HG03432 (cell line): ENCODE measurements at regions not wholly inside any gene's neighbourhood (a gene's known extent, or its start where the extent isn't known, plus 50 kb on each side); places are given as distances from the start of the nearest gene placed in this dataset.

Experiments used
- ATAC-seq: cut with Tn5 transposase; IDR thresholded peaks from one replicate; pipeline ENCODE4 v1.9.1; 2021; ENCODE audit warnings: mild to moderate bottlenecking, moderate library complexity; ENCODE audit not compliant: unreplicated experiment

DNA sequence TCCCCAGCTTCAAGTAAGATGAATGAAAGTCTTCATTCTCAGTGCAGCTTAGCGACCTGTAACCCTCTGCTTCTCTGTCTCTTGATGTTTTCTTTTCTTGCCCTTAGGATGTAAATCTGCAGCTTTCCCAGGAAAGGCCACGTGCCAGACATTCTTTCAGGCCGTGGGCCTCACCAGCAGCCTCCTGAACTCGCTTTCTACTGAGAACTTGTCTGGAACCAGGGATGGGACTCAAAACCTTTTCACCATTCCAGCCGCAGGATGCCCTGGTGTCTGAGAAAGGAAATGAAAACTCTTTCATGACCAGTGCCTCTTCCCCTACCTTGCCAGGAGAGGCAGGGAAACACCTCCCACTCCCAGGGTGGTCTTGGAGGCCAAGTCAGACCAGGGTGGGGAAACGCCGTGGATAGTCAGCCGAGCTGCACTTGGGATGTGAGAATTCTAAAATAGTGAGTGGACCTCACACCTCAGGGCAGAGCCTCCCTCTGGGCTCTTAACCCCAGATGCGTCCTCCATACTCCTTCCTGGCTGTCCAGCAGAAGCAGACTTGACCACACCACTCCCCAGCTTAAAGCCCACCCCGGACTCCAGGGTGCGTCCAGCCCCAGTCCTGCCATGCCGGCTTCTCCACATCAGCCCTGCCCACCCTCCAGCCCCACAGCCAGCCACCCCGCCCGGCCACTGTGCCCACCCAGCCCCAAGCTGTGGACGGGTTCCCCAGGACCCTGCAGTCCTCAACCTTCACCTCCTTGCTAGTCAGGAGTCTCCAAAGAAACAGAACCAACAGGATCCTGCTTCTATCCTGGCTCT is 115.5 kb downstream of the TWIST2 start:
- ATAC-seq: no peak

DNA sequence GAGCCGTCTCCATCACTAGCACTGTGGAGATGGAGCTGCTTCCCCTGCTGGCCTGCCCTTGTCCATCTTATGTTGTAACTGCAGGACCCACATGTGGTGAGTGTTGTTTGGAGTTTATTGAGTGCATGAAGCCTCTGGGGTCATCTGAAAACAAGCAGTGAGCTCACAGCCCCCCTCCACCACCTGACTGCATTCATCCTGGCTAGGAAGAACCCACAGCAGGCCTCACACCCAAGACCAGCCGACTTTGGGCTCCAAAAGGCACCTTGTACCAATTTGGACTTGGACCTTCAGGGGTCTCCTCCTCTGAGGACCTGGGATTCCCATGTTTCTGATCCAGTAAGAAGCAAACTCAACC is 116.1 kb downstream of the TWIST2 start:
- no peak for ATAC-seq

DNA sequence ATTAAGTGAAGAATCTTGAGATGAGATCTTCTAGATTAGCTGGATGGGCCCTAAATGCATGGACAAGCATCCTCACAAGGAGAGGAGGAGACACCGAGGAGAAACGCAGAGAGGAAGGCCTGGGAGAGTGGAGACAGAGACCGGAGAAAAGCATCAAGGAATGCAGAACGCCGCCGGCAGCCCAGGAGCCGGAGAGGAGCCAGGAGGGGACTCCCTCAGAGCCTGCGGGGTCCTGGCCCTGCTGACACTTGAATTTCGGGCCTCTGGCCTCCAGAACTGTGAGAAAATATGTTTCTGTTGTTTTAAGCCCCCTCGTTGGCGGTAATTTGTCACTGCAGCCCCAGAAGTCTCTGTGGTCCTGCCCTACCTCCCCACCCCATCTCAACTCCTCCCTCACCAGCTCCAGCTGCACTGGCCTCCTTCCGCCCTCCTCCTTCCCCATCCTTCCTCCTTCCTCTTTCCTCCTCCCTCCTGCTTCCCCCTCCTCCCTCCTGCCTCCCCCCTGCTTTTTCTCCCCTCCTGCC is 116.7 kb downstream of the TWIST2 start:
- no peak for ATAC-seq

DNA sequence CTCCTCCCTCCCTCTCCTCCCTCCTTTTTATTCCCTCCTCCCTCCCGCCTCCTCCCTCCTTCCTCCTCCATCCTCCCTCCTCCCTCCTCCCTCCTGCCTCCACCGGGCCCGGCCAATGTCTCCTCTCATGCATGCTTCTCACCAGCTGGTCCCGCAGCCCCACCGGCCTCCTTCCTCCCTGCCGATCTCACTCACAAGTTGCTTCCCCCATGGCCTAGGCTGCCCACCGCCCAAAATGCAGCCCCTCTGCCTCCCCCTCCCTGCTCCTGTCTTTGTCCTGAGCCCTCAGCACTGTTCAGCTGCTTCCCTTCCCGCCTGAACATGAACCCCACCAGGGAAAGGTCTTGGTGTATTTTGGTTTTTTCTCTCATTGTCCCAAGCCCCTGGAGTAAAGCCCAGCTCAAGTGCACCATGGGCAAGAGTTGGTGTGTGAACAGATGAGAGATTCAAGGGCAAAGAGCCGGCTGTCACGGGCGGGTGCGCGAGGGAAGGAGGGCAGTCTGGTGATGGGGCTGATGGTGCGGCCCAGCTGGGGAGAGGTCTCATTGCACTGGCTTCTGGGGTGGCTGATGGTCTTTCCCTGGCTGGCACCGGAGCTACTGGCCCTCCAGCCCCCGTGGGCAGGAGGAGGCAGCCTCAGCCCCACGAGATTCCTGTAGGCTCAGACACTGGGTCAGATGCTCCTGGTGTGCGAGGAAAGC is 117.6 kb downstream of the TWIST2 start:
- ATAC-seq: no peak

DNA sequence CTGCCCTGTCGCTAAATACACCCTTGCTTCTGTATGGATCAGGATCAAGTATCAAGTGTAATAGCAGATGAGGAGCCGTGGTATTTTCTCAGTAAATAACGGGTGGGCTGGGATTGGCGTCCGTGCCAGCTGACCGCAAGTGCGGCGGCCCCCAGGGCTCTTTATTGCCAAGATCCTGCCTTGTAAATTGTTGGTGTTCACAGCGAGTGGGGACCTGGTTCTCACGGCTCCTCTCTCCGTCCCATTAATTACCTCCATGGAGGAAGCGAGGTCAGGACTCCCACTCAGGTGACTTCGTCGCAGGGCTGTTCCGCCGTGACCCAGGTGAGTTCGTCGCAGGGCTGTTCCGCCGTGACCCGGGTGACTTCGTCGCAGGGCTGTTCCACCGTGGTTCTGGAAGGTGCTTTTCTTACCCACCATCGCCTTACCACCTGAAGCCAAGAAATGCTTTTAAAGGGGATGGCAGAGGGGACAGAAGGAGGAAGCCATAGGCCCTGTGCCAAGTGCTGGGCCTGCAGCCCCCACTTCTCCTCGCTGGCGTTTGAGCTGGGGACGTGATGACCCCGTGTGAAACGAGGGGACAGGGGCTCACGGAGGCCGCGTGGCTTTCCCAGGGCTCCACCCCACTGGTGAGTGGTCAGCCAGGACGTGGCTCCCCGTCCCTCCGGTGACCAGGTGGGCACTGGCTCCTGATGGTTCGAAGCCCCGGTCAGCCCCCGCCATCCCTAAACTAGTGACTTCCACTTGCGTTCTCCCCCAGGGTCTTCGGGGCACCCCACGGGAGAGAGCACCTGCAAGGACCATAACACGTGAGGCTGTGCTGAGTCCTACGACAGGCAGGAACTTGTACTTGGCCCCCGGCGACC is 118.4 kb downstream of the TWIST2 start:
- ATAC-seq: no peak

DNA sequence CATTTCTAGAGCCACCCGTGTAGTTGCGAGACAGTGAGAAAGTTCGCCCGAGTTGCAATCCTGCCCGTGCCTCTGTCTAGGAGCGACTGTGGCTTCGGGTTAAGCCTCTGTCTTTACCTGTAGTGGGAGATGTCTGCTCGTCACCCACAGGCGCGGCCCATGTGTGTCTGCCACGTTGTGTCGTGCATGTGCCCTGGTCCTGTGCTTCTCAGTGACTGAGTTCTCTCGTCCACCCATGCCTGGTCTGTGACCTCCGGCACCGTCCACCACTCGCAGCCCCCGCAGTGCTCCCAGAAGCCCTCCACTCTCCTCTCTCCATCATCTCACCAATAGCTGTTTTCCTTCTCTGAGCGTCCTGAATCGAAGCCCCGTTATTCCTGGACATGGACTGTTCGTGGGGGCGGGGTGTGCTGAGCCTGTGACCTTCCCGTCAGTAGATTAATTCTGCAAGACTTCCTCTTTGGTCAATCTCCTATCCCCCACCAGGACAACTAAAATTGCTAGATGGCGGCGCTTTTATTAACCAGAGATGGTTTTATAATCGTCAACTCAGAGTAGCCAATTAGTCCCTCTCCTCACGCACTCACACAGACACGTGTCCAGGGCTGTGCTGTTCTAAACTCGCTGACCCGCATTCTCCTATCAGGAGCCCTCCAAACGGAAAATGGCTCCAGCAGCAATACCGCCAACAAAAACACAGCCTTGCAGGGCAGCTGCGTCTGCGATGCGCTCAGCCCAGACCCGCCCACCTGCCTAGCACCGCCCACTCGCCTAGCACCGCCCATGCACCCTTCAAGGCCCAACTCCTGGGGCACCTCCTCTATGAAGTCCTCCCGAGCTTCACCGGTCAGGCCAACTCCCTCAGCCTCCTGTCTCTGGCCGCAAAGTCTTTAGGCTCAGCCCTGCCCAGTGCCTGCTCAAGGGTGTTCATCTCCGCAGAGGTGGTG is 119.4 kb downstream of the TWIST2 start:
- no peak for ATAC-seq

DNA sequence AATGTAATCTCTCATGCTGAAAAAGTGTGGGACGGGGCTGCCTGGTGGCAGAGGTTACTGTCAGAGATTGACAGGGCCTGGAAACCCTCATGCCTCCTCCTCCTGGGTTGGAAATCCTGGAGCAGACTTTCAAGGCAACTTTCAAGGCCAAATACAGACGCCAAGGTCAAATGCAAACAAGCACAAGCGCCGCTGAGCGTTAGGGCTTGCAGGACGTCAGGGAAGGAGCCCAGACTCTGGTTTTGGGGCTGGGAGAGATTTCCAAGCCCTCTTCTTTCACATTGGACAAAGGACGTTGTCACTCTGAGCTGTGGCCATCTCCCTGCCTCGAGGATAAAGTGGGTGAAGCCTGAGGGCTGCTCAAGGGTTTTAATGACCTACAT is 120.1 kb downstream of the TWIST2 start:
- ATAC-seq: no peak

DNA sequence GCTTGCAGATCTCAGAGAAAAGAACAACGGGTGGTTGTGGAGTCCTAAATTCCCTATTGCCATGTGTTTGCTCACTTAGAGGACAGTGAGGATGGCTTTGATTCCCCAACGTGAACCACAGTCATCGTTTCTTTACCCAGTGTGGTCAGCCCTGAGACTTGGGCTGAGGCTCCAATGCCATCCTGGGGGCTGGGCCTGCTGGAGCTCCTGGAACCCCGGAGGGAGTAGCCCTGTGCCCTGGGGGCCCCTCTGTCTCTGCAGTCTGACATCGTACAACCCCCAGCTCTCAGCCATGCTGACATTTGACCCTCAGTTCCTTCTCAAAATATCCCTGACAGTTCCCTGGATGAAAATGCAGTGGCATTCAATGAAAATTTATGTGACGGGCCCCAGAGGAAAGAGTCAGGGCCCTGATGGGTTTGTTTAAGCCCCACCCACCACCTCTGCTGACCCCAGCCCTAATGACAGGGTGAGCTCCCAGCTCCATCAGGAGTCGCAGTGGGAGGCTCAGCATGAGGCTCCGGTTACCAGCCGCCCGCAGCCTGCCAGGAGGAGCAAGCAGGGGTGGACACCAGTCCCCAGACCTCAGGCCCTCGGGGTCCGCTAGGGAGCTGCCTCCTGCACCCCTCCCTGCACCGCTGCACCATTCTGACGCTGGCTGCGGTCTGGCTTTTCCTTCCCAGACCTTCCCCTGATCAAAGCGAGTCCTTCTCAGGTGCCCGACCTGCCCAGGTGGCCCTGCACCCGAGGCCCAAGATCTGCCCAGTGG is 120.9 kb downstream of the TWIST2 start:
- no peak for ATAC-seq

DNA sequence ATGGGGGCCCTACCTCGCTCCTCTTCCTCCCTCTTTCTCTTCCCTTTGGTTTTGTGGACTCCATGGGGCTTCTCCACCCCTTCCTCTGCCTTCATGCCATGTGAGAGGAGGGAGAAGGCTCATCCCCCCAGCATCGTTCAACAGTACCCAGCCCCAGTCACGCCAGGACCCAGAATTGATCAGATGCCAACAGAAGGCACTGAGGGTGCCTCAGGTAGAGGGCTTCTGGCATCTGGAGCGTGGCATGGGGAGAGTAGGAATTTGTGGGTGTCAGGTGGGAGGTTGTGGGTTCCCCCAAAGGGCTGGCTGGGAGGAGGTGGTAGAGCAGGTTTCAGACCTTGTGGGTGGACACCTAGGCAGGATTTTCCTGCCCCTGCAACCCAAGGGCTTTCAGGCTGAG is 122.0 kb downstream of the TWIST2 start:
- no peak for ATAC-seq

DNA sequence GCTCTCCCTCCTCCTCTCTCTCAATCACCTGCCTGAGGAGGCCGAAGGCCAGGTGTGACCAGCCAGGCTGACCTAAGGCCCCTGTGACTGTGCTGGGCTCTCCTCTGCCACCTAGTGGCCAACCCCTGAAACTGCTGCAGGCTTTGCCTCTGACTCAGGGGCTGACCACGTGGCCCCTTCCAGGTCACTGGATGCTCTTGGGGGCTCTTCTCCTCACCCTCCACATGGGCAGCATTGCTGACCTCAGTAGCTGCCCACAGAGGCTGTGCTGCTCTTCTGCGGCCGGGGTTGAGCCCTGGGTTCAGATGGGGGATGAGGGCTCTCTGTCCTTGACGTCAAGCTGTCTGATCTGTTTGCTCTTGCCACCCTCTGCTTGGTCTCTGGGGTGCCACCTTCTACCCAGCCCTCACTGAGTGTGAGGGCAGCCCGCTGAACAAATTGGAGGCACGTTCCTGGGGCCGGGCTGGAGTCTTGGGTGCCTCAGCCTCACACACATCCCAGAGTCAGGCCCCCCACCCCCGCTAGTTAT is 122.7 kb downstream of the TWIST2 start:
- peak; percentile 67 for ATAC-seq

DNA sequence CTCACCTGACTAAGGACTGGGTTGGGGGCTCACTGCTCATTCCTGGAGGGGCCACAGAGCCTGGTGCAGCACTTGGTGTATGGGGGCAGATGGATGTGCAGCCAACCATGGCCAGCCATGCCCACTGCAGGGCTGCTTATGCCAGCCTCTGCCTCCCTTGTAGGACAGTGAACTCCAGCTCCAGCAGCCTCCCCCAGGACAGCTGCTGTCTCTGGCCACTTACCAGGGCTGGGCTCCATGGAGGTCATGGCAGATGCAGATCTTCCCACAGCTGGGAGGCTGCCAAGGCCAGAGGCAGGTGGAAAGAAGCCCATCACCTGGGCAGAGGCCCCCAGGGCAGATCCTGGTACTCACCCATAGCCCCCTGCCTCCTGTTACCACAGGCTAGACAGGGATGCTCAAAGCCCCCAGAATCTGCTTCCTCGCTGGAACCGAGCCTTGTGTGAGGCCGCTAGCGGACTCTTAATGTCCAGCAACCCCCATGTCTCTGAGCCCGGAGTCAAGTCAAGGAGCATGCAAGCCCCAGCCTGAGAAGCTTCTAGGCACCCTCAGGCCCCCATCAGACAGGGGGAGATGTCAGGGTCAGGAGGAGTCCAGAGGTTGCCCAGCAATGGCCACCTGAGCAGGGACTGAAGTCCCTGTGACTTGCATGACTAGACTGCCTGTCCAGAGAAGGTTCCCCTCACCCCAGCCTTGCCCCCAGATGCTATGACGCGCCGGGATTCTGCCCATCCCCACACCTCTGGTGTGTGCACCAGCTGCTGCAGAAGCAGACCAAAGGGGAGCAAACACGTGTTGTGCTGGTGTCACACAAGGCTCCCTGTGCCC is 123.6 kb downstream of the TWIST2 start:
- ATAC-seq: no peak

DNA sequence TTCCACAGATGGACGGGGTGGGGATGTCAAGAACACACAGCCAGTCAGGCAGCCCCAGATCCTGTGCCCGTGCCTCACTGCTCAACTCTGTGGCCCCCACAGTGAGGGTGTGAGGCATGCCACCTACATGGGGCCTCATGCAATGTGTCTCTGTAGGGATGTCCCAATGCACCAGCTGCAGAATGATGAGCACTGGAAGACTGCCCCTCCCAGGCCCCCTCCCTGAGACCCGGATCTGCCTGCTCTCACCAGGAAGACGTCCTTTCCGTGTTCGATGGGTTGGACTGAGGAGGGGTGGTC is 124.2 kb downstream of the TWIST2 start:
- no peak for ATAC-seq

DNA sequence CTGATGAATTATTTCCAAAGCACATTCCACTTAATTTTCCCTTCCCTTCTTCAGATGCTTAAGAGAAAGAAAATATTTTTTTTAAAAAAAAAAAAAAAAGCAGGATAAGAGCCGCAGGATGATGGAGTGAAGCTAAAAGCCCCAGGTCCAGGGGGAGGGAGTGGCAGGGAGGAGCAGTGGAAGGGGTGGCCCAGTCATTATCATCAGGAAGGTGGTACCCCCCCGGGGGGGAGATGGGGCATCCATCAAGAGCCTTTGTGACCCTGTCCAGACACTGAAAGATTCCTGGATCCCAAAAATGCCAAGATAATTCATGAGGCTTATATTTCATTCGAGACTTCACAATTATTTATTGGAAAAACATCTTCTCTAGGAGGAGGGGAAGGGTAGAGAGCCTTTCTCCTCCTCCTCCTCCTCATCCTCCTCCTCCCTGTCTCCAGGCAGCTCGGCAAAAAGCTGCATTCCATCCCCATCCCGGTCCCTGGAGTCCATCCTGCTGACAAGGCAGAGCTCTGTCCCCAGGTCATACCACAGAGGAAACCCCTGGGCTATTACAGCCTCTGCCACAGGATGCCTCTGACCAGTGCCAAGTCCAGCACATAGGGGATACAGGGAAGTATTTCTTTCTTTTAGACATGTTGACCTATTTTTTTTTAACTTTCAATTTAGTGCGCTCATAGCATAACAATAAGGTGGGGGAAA is 125.3 kb downstream of the TWIST2 start:
- no peak for ATAC-seq

DNA sequence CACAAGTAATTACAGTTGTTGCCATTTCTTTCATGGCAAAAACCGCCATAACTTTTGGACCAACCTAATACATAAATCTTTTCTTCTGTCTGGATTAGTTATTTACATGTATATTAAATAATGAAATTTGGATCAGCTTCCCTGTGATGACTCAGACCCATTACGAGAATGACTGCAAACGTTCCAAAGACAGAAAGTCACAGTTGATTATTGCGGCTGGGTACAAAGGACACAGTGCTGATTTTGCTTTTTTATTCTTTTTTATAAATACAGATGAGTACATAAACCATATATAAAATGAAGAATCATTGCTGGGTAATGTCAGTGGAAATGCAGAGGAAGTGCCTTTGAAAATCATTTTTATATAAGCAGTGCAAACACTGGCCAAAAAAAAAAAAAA is 126.2 kb downstream of the TWIST2 start:
- no peak for ATAC-seq

DNA sequence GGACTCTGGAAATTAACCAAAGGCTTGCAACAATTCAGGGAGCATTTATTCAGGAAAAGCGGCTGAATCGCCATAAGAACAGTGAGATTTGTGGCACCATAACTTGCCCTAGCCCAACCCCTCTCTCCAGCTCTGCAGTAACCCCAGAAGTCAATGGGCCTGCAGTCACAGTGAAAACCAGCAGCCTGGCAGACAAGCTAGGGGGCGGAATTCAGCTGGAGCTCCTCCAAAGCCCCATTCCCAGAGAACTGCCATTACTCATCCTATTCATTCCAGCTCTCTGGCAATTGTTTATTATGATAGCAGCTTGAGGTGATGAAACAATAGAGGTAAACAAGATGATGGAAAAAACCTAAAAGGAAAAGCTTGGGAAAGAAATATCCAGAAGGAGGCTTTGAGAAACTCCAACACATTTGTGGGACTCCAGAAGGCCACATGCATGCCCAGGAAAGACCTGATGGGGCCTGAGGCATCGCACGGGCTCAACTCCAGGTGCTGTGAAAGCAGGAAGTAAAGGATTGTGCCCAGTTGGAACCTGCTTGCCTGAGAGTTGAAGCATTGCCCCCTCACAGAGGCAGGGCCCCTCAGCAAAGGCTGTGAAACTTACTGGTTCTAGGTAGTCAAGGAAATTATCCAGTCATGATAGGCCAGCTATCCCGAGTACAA is 126.7 kb downstream of the TWIST2 start:
- no peak for ATAC-seq

DNA sequence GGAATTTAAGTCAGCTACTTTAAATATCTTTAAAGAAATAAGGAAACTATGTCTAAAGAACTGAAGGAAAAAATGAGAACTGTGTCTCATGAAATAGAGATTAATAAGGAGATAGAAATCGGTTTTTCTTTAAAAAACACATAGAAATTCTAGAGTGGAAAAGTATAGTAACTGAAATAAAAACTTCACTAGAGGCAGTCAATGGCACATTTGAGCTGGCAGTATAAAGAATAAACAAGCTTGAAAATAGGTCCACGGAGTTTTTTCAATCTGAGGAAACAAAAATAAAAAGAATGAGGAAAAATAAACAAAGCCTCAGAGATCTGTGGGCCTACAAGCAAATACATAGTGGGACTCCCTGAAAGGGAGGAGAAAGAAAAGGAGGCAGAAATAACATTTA is 127.5 kb downstream of the TWIST2 start:
- no peak for ATAC-seq

DNA sequence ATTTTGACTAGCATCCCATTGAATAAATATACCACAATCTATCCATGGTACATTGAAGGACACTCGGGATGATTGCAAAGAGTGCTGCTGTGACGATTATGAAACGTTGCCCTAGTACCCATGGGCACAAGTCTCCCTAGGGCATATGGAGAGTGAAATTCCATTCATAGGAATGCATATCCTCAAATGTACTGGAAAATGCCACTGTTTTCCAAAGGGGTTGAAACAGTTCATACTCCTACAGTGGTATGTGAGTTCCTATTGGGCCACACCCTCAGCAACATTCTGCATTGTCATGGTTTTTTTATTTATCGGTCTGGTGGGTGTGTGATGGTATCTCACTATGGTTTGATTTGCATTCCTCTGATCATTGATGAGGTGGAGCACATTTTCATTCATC is 130.6 kb downstream of the TWIST2 start:
- no peak for ATAC-seq

DNA sequence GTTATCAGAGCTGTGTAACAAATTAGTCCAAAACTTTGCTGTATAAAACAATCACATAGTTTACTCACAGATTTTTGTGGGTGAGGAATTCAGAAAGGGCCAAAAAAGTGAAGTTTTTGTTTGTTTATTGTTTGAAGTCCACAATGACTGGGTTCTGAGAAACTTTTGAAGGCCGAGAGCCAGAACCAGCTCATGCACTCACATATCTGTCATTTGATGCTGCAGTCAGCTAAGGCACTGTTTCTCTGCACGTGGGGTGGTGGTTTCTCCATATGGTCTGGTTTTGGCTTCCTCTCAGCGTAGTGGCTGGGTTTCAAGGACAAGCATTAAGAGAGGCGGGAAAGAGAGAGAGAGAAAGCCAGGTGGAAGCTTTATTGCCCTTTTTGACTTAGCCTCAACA is 131.8 kb downstream of the TWIST2 start:
- ATAC-seq: no peak
